HG02885 (cell line): ENCODE measurements at regions not wholly inside any gene's neighbourhood (a gene's known extent, or its start where the extent isn't known, plus 50 kb on each side); places are given as distances from the start of the nearest gene placed in this dataset.

Experiments used
- ATAC-seq: cut with Tn5 transposase; IDR thresholded peaks from one replicate; pipeline ENCODE4 v1.9.1; 2021; ENCODE audit warnings: mild to moderate bottlenecking; ENCODE audit not compliant: unreplicated experiment, poor library complexity

GRCh38 chr6:132144456-132144855, 193.3 kb upstream of the CCN2 start:
- ATAC-seq: no peak

GRCh38 chr6:132143258-132143657, 192.1 kb upstream of the CCN2 start:
- no peak for ATAC-seq

DNA sequence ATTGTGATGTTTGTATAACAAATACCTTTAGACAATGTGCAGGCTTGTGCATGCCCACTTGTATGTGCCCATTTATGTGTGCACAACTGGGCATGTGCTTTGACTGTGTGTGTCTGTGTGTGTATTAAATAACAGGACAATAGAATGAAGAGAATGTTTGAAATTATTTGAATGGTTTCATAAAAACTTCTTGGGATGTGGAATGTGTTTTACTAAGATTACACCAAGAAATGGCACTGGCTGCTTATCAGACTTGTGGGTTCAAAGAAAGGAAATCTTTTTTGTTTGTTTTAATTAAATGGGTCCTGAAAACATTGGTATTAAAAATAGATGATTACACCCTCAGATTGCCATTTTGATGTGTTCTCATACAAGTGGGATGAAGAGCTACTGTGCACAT, 191.6 kb upstream of the CCN2 start:
- ATAC-seq: no peak

GRCh38 chr6:132142308-132142707, 191.1 kb upstream of the CCN2 start:
- ATAC-seq: no peak

DNA sequence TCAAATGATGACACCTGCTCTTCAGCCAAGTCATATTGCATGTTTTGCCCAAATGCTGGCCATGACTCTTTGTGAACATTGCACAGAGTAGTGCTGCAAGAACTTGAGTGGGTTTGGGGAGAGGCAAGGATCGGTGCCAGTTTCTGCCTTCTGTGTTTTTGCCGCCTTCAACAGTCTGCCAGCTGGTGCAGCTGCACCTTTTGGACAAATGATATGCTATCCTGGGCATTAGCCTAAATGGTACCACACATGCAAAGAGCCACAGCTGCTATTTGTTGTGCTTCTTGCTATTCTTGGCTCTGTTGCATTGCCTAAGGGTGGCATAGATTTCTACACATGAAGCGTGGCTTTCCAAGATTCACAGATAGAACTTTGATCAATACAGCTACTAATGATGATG, 189.0 kb upstream of the CCN2 start:
- ATAC-seq: no peak

- no peak for ATAC-seq
These were observed 188.4 kb upstream of the CCN2 start for GRCh38 chr6:132139611-132140010.

DNA sequence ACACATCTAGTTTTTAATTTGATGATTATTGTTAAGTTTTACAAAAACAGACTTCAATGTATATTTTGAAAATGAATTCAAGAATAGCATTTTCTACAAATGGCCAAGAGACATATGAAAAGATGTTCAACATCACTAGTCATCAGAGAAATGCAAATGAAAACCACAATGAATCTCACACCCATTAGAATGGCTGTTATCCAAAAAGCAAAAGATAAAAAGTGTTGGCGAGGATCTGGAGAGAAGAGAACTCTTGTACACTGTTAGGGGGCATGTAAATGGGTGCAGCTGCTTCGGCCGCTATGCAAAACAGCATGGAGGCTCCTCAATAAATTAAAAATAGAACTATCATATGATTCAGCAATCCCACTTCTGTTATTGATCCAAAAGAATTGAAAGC, 185.8 kb upstream of the CCN2 start:
- no peak for ATAC-seq

- ATAC-seq: no peak
These were observed 184.2 kb upstream of the CCN2 start for GRCh38 chr6:132135409-132135808.

DNA sequence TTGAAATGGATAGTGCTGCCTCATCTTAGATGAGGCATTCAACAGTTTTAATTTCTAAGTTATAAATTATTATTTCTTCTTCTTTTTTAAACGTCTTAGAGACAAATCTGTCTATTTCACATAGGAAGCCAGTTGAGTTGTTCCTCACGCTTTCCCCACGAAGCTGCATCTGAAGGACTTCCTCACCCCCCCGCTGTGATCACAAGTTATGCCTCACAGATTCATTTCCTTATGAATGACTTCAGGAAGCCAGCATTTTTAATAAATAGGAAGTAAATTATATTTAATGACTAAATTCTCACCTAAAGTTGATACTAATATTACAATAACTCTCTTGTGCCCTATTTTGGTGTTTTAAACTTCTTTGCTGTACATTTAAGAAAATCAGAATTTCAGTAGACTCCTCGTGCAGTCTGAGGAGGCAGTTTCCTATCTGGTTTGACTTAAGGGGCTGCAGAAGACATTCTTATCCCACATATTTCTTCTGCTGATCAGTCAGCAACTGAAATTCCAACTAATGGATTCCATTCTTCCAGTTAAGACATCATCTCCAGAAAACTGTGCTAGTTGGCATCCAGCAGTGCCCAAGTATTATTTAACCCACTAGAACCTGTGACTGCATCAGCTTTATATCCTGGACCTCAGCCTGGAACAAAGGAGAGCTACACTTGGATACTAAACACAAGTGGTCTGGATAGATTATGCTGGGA, 182.7 kb upstream of the CCN2 start:
- no peak for ATAC-seq

- ATAC-seq: no peak
These were observed 181.9 kb upstream of the CCN2 start for GRCh38 chr6:132132924-132133639.

DNA sequence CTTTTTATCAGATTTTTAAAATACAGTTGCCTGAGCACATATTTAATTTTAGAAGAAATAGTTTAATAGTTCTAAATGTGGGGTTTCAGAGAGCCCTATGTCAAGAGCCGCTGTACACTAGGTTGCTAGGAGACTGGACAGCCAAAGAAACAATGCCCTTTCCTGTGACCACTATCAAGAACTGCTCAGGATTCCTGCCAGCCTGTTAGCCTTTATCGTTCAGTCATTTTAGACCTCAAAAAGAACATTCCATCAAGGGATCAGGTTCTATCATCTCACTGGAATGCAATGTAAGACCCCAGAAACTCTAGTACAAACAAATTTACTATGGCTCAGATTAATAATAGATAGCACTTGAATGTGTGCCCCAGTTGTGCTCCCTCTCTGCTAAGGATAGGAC, 181.2 kb upstream of the CCN2 start:
- ATAC-seq: no peak

GRCh38 chr6:132131758-132132157, 180.6 kb upstream of the CCN2 start:
- ATAC-seq: no peak

GRCh38 chr6:132131351-132131750, 180.2 kb upstream of the CCN2 start:
- ATAC-seq: no peak

- ATAC-seq: no peak
These were observed 179.6 kb upstream of the CCN2 start for GRCh38 chr6:132130626-132131298.

DNA sequence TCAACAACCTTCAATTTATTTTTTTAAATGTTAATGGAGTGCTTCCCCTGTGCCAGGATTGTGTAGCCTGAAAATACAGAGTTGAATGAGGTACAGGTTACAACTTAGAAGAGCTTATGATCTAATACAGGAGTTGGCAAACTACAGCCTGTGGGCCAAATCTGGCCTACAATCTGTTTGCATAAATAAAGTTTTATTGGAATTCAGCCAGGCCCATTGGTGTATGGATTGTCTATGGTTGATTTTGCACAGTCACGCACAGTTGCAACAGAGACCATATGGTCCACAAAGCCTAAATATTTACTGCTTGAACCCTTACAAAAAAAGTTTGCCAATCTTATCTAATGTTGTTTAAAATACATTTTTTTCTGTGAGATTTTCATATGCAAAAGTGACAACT, 177.3 kb upstream of the CCN2 start:
- no peak for ATAC-seq

DNA sequence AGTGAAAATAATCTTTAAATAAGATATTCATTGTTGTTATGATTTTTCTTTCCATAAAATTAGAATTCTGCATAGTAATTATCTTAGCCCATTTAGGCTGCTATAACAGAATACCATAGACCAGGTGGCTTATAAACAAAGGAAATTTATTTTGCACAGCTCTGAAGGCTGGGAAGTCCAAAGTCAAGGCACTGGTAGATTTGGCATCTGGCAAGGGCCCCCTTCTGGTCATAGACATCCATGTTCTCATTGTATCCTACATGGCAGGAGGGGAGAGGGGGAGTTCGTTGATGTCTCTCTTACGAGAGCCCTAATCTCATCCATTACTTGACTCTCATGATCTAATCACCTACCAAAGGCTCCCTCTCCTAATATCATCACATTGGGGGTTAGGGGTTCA, 175.0 kb upstream of the CCN2 start:
- no peak for ATAC-seq

GRCh38 chr6:132122871-132123270, 171.7 kb upstream of the CCN2 start:
- ATAC-seq: no peak

- ATAC-seq: no peak
These were observed 171.0 kb upstream of the CCN2 start for GRCh38 chr6:132122176-132122575.

DNA sequence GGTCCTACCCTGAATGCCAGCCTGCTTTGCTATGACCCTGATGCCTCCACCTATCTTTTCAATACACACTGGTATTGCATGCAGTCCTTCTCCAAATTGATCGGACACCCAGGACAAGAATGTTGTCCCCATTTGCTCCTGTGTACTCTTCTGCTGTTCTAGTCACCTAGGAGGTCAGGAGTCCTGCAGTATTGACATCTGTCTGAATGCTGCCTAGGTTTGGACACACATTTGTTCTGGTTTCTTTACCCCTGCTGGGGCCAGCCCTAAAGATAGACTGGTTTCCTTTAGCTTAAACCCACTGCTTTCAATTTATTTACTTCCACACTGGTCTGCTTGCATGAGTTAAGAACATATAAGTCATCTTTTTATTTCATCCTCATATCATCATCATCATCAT, 167.0 kb upstream of the CCN2 start:
- ATAC-seq: no peak

DNA sequence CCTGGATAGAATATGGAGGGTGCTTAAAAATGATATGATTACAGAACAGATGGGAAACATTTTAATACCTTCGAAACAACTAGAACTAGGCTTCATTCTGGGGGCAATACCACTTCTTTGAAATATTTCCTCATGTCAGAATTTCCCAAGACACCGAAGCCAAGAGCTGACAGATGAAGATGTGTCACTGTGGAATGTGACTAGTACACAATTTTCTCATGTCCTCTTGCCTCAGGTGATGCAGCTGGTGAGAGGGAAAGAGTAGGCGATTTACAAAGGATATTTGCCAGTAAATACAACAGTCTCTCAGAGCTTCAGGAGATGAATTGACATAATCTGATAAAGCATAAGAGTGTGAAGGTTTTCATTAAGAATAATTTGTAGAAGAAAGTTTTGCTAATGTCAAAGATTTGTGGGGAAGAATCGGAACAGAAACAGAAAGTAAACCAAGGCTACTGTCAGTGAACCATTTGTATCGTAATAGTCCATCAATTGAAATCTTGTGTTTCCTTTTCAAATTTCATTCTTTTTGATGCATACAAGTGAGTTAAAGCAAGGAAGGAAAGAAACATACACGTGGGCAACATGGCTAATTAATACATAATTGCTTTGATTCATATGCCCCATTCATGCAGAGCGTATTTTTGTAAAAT, 164.7 kb upstream of the CCN2 start:
- no peak for ATAC-seq

- no peak for ATAC-seq
These were observed 163.1 kb upstream of the CCN2 start for GRCh38 chr6:132114201-132114825.
